K562 (cell line): ENCODE measurements at regions not wholly inside any gene's neighbourhood (a gene's known extent, or its start where the extent isn't known, plus 50 kb on each side); places are given as distances from the start of the nearest gene placed in this dataset.

Experiments used
- ATAC-seq: fragments of 200-7000 bp; cut with Tn5 transposase; 3 replicates; pipeline ENCODE4 v1.9.1; 2020; ENCODE audit warnings: moderate library complexity
- BruUV-seq: library from RNA; stranded (reverse); fragments of 400-500 nt; replicated peaks from 2 replicates; lab custom pipeline; 2021; lab: Mats Ljungman, UMichigan
- CTCF ChIA-PET: fragments of 300-600 bp; formaldehyde crosslinking; extraction: SDS; loops from one replicate; lab custom pipeline; 2021; ENCODE audit warnings: low intra/inter-chr PET ratio; lab: Yijun Ruan, JAX
- POLR2A ChIA-PET: fragments of 300-600, 350-650 bp; sonication (Branson Sonifier 250); formaldehyde crosslinking; extraction: SDS; loops from one replicate; lab custom pipeline; 2021; ENCODE audit warnings: antibody characterized with exemption, inconsistent platforms; lab: Yijun Ruan, JAX
- DNase-seq, 4 experiments: peaks; one replicate each; pipeline versions ENCODE4 v3.0.0 to v3.0.0-alpha.2; 2011 to 2018; ENCODE audit warnings: low spot score in 3 of 4, mixed read lengths in 3 of 4; ENCODE audit errors: extremely low read depth in 1 of 4
- FAIRE-seq: peaks from 2 replicates; lab custom pipeline; 2011; peaks lifted over from hg19 to GRCh38; lab: Jason Lieb, UNC
- H2AFZ ChIP-seq: 2 replicates; pipeline ENCODE4 v1.6.0; 2011; ENCODE audit warnings: low read depth, low read length, control low read depth, inconsistent platforms
- H3K27ac ChIP-seq: fragments of 200-600 bp; 3 replicates; pipeline ENCODE4 v1.8.0; 2011; ENCODE audit warnings: low read depth, mild to moderate bottlenecking, control low read depth, inconsistent platforms, low read length, moderate library complexity, mixed read lengths; ENCODE audit errors: extremely low read depth
- H3K27me3 ChIP-seq, 2 experiments: fragments of 300-600 bp in 1 of 2; 2 replicates in 1 of 2; 3 replicates in 1 of 2; pipeline versions ENCODE4 v1.6.0 to v1.8.0; 2011; ENCODE audit warnings: inconsistent platforms in 2 of 2, low read length in 2 of 2, mild to moderate bottlenecking in 1 of 2, mixed read lengths in 1 of 2, moderate library complexity in 1 of 2; ENCODE audit not compliant: control insufficient read depth in 2 of 2, insufficient read depth in 2 of 2
- H3K36me3 ChIP-seq: fragments of 300-600 bp; 3 replicates; pipeline ENCODE4 v1.8.0; 2011; ENCODE audit warnings: mild to moderate bottlenecking, low read length, inconsistent platforms; ENCODE audit not compliant: control insufficient read depth, insufficient read depth
- H3K4me1 ChIP-seq, 2 experiments: fragments of 200-600 bp in 1 of 2; replicated peaks in 1 of 2; 2 replicates in 1 of 2; 3 replicates in 1 of 2; pipeline versions ENCODE4 v1.5.1 to v1.8.0; 2011; ENCODE audit warnings: inconsistent platforms in 2 of 2, low read length in 2 of 2, mild to moderate bottlenecking in 1 of 2, mixed read lengths in 1 of 2, moderate library complexity in 1 of 2; ENCODE audit not compliant: control insufficient read depth in 2 of 2, insufficient read depth in 2 of 2
- H3K4me2 ChIP-seq: 2 replicates; pipeline ENCODE4 v1.6.1; 2011; ENCODE audit warnings: low read length, control low read depth, inconsistent platforms, mixed read lengths; ENCODE audit not compliant: insufficient read depth
- H3K4me3 ChIP-seq: fragments of 200-600 bp; sonication (generic), shearing (Covaris generic); 2 replicates; pipeline ENCODE4 v1.5.1; 2016; ENCODE audit warnings: control low read depth, inconsistent platforms
- H3K79me2 ChIP-seq: fragments of 200-600 bp; 3 replicates; pipeline ENCODE4 v1.8.0; 2011; ENCODE audit warnings: low read length, inconsistent platforms; ENCODE audit not compliant: control insufficient read depth, insufficient read depth
- H3K9ac ChIP-seq, 2 experiments: 2 replicates each; pipeline versions ENCODE4 v1.6.0 to v1.6.1; 2011; ENCODE audit warnings: low read depth in 2 of 2, low read length in 2 of 2, control low read depth in 1 of 2, inconsistent platforms in 1 of 2, mild to moderate bottlenecking in 1 of 2, mixed read lengths in 1 of 2; ENCODE audit not compliant: insufficient read depth in 1 of 2
- H3K9me1 ChIP-seq: one replicate; pipeline ENCODE4 v1.6.0; 2011; ENCODE audit warnings: inconsistent platforms, mild to moderate bottlenecking, low read length, moderate library complexity; ENCODE audit not compliant: control insufficient read depth, insufficient read depth
- H3K9me3 ChIP-seq: replicated peaks from 2 replicates; pipeline ENCODE4 v1.5.1; 2011; ENCODE audit warnings: low read depth, low read length, inconsistent platforms; ENCODE audit not compliant: control insufficient read depth, insufficient read depth
- H4K20me1 ChIP-seq: replicated peaks from 2 replicates; pipeline ENCODE4 v1.6.1; 2011; ENCODE audit warnings: low read length, inconsistent platforms, mixed read lengths; ENCODE audit not compliant: control insufficient read depth, insufficient read depth
- BCOR ChIP-seq: fragments of 450-650 bp; IDR thresholded peaks from 2 replicates; pipeline ENCODE4 v1.6.1; 2016
- HNRNPH1 ChIP-seq: fragments of 200-400 bp; formaldehyde crosslinking; optimal IDR thresholded peaks from 2 replicates; pipeline ENCODE3; 2017; ENCODE audit warnings: low read depth, mild to moderate bottlenecking, low read length, moderate library complexity
- MTA3 ChIP-seq: fragments of 450-650 bp; formaldehyde crosslinking; IDR thresholded peaks from 2 replicates; pipeline ENCODE4 v1.6.1; 2017; ENCODE audit warnings: mild to moderate bottlenecking, borderline replicate concordance
- NFIC ChIP-seq: fragments of 450-650 bp; IDR thresholded peaks from 2 replicates; pipeline ENCODE4 v1.6.1; 2017; ENCODE audit warnings: mild to moderate bottlenecking, inconsistent platforms
- NR2C1 ChIP-seq, 2 experiments: fragments of 450-650 bp; IDR thresholded peaks; 2 replicates each; pipeline ENCODE4 v1.6.1; 2017; ENCODE audit warnings: mild to moderate bottlenecking in 2 of 2, antibody characterized with exemption in 1 of 2, inconsistent platforms in 1 of 2, missing compliant biosample characterization in 1 of 2, missing genetic modification characterization in 1 of 2
- RNF2 ChIP-seq: sonication (generic); IDR thresholded peaks from 2 replicates; pipeline ENCODE4 v1.6.1; 2016
- ZBTB17 ChIP-seq: fragments of 450-650 bp; formaldehyde crosslinking; IDR thresholded peaks from 2 replicates; pipeline ENCODE4 v1.4.0; 2020; ENCODE audit warnings: mild to moderate bottlenecking
- ZNF121 ChIP-seq: sonication (generic); formaldehyde crosslinking; conservative IDR thresholded peaks from 2 replicates; pipeline ENCODE4 v1.8.0; 2022; ENCODE audit warnings: missing genetic modification reagents
- ZZZ3 ChIP-seq: fragments of 450-650 bp; IDR thresholded peaks from 2 replicates; pipeline ENCODE4 v1.6.1; 2016; ENCODE audit warnings: antibody characterized with exemption, mild to moderate bottlenecking, moderate library complexity
- WGBS: fragments of 100-300 bp; shearing (Covaris generic); methylation state at CpG from one replicate; pipeline ENCODE4 v1.1.6; 2016; ENCODE audit warnings: low coverage, mixed read lengths; ENCODE audit not compliant: insufficient coverage; ENCODE audit errors: missing lambda C conversion rate; 5-methylcytosine and 5-hydroxymethylcytosine counted together
- in situ Hi-C: fragments of 300-500 bp; cut with MboI; formaldehyde crosslinking; loops from 4 replicates; pipeline ENCODE4 v1.15.0; 2018; ENCODE audit warnings: inconsistent platforms, mixed read lengths
- intact Hi-C: fragments of 100-400 bp; cut with micrococcal nuclease; formaldehyde crosslinking; loops from 2 replicates; pipeline ENCODE4 v1.14.2; 2022
- TF ChIP-seq, protein P1 (sequence below): fragments of 450-650 bp; formaldehyde crosslinking; IDR thresholded peaks from 2 replicates; pipeline ENCODE4 v1.4.0; 2020; ENCODE audit warnings: mild to moderate bottlenecking
- TF ChIP-seq, protein P2 (sequence below): fragments of 450-650 bp; IDR thresholded peaks from 2 replicates; pipeline ENCODE4 v1.6.1; 2017; ENCODE audit warnings: mild to moderate bottlenecking, moderate library complexity
- TF ChIP-seq, protein P3 (sequence below): fragments of 450-650 bp; IDR thresholded peaks from 2 replicates; pipeline ENCODE4 v1.6.1; 2016; ENCODE audit warnings: missing biosample characterization, missing genetic modification characterization
- TF ChIP-seq, protein P4 (sequence below): fragments of 450-650 bp; IDR thresholded peaks from one replicate; pipeline ENCODE4 v1.6.1; 2018; ENCODE audit warnings: mild to moderate bottlenecking, moderate library complexity; ENCODE audit not compliant: partially characterized antibody

DNA sequence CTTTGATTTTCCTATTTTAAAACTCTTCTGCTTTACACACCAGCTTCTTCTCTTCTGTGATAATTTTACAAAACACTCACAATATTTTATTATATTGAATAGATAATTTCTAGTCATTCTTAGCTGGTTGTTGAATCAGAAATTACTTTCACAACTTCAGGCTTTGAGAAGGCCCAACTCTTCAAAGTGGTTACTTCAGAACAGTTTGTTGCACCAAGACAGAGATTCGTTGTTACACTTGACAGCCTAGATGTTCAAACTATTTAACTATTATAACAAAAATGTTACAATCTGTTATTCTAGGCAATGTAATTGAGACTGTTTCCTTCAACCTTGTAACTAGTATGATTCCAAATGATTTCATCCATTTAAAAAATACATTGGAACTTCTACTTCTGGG is 333.2 kb upstream of the CHORDC1 start (continued):
- TF ChIP-seq, protein P1, sequence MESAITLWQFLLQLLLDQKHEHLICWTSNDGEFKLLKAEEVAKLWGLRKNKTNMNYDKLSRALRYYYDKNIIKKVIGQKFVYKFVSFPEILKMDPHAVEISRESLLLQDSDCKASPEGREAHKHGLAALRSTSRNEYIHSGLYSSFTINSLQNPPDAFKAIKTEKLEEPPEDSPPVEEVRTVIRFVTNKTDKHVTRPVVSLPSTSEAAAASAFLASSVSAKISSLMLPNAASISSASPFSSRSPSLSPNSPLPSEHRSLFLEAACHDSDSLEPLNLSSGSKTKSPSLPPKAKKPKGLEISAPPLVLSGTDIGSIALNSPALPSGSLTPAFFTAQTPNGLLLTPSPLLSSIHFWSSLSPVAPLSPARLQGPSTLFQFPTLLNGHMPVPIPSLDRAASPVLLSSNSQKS (CRISPR knock-in tag): no peak
- TF ChIP-seq ZBTB17 (CRISPR knock-in tag) (no peak), ZZZ3 (no peak), NR2C1 (IDR thresholded peaks at IDR 0.05) (no peak), NR2C1 (tag; IDR thresholded peaks at IDR 0.05) (no peak)
- TF ChIP-seq, protein P2, sequence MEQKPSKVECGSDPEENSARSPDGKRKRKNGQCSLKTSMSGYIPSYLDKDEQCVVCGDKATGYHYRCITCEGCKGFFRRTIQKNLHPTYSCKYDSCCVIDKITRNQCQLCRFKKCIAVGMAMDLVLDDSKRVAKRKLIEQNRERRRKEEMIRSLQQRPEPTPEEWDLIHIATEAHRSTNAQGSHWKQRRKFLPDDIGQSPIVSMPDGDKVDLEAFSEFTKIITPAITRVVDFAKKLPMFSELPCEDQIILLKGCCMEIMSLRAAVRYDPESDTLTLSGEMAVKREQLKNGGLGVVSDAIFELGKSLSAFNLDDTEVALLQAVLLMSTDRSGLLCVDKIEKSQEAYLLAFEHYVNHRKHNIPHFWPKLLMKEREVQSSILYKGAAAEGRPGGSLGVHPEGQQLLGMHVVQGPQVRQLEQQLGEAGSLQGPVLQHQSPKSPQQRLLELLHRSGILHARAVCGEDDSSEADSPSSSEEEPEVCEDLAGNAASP: no peak
- TF ChIP-seq, all 486 proteins: peak for 0

DNA sequence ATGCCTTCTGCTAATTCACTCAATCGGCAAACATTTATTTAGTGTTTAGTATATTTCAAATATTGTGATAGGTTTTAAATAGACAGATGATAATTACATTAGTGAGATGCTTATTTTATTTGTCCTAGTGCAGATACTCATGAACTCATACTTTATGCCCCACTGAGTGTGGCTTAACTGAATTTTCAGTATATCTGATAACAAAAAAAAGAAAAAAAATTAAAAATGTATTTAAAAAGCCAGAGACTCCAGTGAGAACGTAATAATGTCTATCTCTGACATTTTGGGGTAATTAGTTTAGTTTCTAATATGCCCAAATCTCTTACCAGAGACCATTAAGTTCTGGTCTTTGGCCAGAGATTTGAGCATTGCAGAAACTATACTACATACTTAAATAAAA is 332.6 kb upstream of the CHORDC1 start:
- POLR2A ChIA-PET: no interaction called here

More for the DNA sequence above, 332.6 kb upstream of the CHORDC1 start:
- TF ChIP-seq BCOR (no peak), MTA3 (no peak), NFIC (no peak), ZNF121 (CRISPR knock-in tag) (no peak), RNF2 (no peak), HNRNPH1 (no peak)
- TF ChIP-seq, protein P3, sequence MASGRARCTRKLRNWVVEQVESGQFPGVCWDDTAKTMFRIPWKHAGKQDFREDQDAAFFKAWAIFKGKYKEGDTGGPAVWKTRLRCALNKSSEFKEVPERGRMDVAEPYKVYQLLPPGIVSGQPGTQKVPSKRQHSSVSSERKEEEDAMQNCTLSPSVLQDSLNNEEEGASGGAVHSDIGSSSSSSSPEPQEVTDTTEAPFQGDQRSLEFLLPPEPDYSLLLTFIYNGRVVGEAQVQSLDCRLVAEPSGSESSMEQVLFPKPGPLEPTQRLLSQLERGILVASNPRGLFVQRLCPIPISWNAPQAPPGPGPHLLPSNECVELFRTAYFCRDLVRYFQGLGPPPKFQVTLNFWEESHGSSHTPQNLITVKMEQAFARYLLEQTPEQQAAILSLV (tag): no peak
- TF ChIP-seq, protein P4, sequence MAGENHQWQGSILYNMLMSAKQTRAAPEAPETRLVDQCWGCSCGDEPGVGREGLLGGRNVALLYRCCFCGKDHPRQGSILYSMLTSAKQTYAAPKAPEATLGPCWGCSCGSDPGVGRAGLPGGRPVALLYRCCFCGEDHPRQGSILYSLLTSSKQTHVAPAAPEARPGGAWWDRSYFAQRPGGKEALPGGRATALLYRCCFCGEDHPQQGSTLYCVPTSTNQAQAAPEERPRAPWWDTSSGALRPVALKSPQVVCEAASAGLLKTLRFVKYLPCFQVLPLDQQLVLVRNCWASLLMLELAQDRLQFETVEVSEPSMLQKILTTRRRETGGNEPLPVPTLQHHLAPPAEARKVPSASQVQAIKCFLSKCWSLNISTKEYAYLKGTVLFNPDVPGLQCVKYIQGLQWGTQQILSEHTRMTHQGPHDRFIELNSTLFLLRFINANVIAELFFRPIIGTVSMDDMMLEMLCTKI: no peak
- no peaks in the 10 kb centered on the region for H4K20me1 ChIP-seq
- intact Hi-C loops (no loop called here), in situ Hi-C loops (no loop called here)
- FAIRE-seq (no peak), DNase-seq (no peak), ATAC-seq (no peak)
- H2AFZ ChIP-seq: no peak overlapping the region
- no peak overlapping the region for H3K9ac ChIP-seq
- no peaks in the 10 kb centered on the region for H3K36me3 ChIP-seq
- CTCF ChIA-PET: no interaction called here
- H3K4me2 ChIP-seq: no peak overlapping the region
- H3K9me3 ChIP-seq: no peaks in the 10 kb centered on the region
- 0% methylated on average over 2 of the region's 2 CpGs for WGBS
- no peak overlapping the region for H3K27ac ChIP-seq
- H3K27me3 ChIP-seq: no peaks in the 10 kb centered on the region
- no peaks in the 10 kb centered on the region for H3K4me1 ChIP-seq
- H3K79me2 ChIP-seq: no peaks in the 10 kb centered on the region
- no peak overlapping the region for H3K4me3 ChIP-seq
- H3K9me1 ChIP-seq: no peaks in the 10 kb centered on the region
- BruUV-seq: no TSS peak
